Mesendoderm (in vitro differentiated cells): ENCODE measurements at regions not wholly inside any gene's neighbourhood (a gene's known extent, or its start where the extent isn't known, plus 50 kb on each side); places are given as distances from the start of the nearest gene placed in this dataset.

Source experiments
- DNase-seq: peaks from one replicate; pipeline ENCODE4 v3.0.0; 2013
- H2AK5ac ChIP-seq: 2 replicates; pipeline ENCODE4 v1.6.1; 2013; ENCODE audit warnings: low read length, inconsistent platforms
- H2BK120ac ChIP-seq: 2 replicates; pipeline ENCODE4 v1.6.1; 2013; ENCODE audit warnings: low read depth, mild to moderate bottlenecking, low read length, moderate library complexity, mixed read lengths
- H2BK15ac ChIP-seq: replicated peaks from 2 replicates; pipeline ENCODE4 v1.6.1; 2013; ENCODE audit warnings: low read depth, mild to moderate bottlenecking, moderate library complexity
- H2BK5ac ChIP-seq: 2 replicates; pipeline ENCODE4 v1.6.1; 2013; ENCODE audit warnings: low read length, inconsistent platforms
- H3K18ac ChIP-seq: 2 replicates; pipeline ENCODE4 v1.6.1; 2013; ENCODE audit warnings: mild to moderate bottlenecking, low read length, mixed read lengths
- H3K23ac ChIP-seq: one replicate; pipeline ENCODE4 v1.6.1; 2013; ENCODE audit warnings: low read length
- H3K27ac ChIP-seq: 2 replicates; pipeline ENCODE4 v1.5.1; 2013; ENCODE audit warnings: low read depth, mild to moderate bottlenecking, inconsistent platforms, low read length, moderate library complexity
- H3K27me3 ChIP-seq: 2 replicates; pipeline ENCODE4 v1.6.1; 2013; ENCODE audit warnings: low read length, control low read depth, mild to moderate bottlenecking, inconsistent platforms; ENCODE audit not compliant: insufficient read depth, poor library complexity
- H3K36me3 ChIP-seq: 2 replicates; pipeline ENCODE4 v1.6.1; 2013; ENCODE audit warnings: low read length, inconsistent platforms; ENCODE audit not compliant: control insufficient read depth, insufficient read depth
- H3K4ac ChIP-seq: one replicate; pipeline ENCODE4 v1.6.1; 2013; ENCODE audit warnings: low read depth, mild to moderate bottlenecking, low read length, moderate library complexity
- H3K4me1 ChIP-seq: 2 replicates; pipeline ENCODE4 v1.6.1; 2013; ENCODE audit warnings: low read depth, low read length, inconsistent platforms; ENCODE audit not compliant: control insufficient read depth
- H3K4me2 ChIP-seq: 2 replicates; pipeline ENCODE4 v1.6.1; 2013; ENCODE audit warnings: low read length
- H3K4me3 ChIP-seq: 2 replicates; pipeline ENCODE4 v1.5.1; 2013; ENCODE audit warnings: mild to moderate bottlenecking, low read length
- H3K56ac ChIP-seq: one replicate; pipeline ENCODE4 v1.6.1; 2013; ENCODE audit warnings: low read length
- H3K79me1 ChIP-seq: 2 replicates; pipeline ENCODE4 v1.6.1; 2013; ENCODE audit warnings: low read length, inconsistent platforms
- H3K79me2 ChIP-seq: 2 replicates; pipeline ENCODE4 v1.6.1; 2013; ENCODE audit warnings: mild to moderate bottlenecking, low read length; ENCODE audit not compliant: control insufficient read depth, insufficient read depth
- H3K9ac ChIP-seq: 2 replicates; pipeline ENCODE4 v1.6.1; 2013; ENCODE audit warnings: low read length, inconsistent platforms
- H4K5ac ChIP-seq: one replicate; pipeline ENCODE4 v1.6.1; 2013; ENCODE audit warnings: low read length
- H4K8ac ChIP-seq: one replicate; pipeline ENCODE4 v1.6.1; 2013; ENCODE audit warnings: low read depth, mild to moderate bottlenecking, control low read depth, low read length, moderate library complexity
- WGBS: extraction: QIAGEN DNeasy Blood & Tissue Kit; methylation state at CpG from one replicate; pipeline ENCODE4 v1.1.7; 2013; ENCODE audit warnings: low lambda C conversion rate, missing lambda C conversion rate; ENCODE audit not compliant: insufficient coverage; ENCODE audit errors: extremely low coverage; 5-methylcytosine and 5-hydroxymethylcytosine counted together

DNA sequence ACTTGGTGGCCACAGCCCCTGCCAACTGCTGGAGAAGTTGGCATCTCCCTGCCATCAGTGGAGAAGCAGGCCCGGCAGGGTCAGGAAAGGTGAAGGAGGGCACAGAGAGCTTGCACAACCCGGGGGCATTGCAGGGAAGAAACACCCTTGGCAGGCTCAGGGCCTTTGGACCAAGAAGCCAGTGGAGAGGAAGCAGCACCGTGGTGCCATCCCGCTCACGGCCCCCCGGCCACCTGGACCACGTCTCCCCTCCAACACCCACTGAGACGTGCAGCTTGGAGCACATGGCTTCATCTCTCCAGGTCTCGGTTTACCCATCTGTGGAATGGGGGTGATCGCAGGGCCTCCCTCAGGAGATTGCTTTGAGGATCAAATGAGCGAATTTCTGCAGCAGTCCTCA is 158.1 kb downstream of the RBFOX3 start:
- no peaks in the 10 kb centered on the region for H3K79me2 ChIP-seq
- no peak overlapping the region for H3K4me2 ChIP-seq
- H3K9ac ChIP-seq = no peak overlapping the region
- no CpG with 5 or more reads among the region's 11 CpGs for WGBS
- H3K4ac ChIP-seq = no peak overlapping the region
- no peak overlapping the region for H4K5ac ChIP-seq
- H3K36me3 ChIP-seq = no peaks in the 10 kb centered on the region
- no peak overlapping the region for H2BK15ac ChIP-seq
- H2AK5ac ChIP-seq = no peak overlapping the region
- no peak overlapping the region for H4K8ac ChIP-seq
- no peaks in the 10 kb centered on the region for H3K79me1 ChIP-seq
- no peaks in the 10 kb centered on the region for H3K27me3 ChIP-seq
- H3K27ac ChIP-seq = no peak overlapping the region
- H2BK5ac ChIP-seq = no peak overlapping the region
- H3K4me1 ChIP-seq = no peaks in the 10 kb centered on the region
- H3K23ac ChIP-seq = no peak overlapping the region
- no peak for DNase-seq
- H3K56ac ChIP-seq = no peak overlapping the region
- H3K18ac ChIP-seq = no peak overlapping the region
- H2BK120ac ChIP-seq = no peak overlapping the region
- no peak overlapping the region for H3K4me3 ChIP-seq

GRCh38 chr17:79451167-79451566 is 159.7 kb downstream of the RBFOX3 start:
- Histone ChIP-seq H3K27ac (no peak overlapping the region), H3K27me3 (no peaks in the 10 kb centered on the region), H3K4me3 (no peak overlapping the region), H3K36me3 (no peaks in the 10 kb centered on the region), H3K18ac (no peak overlapping the region), H3K23ac (no peak overlapping the region), H3K4me1 (no peaks in the 10 kb centered on the region), H3K79me2 (no peaks in the 10 kb centered on the region), H3K56ac (no peak overlapping the region), H3K4me2 (no peak overlapping the region), H2BK5ac (no peak overlapping the region), H3K4ac (no peak overlapping the region), H4K5ac (no peak overlapping the region), H4K8ac (no peak overlapping the region), H3K79me1 (no peaks in the 10 kb centered on the region), H2BK120ac (no peak overlapping the region), H3K9ac (no peak overlapping the region), H2BK15ac (no peak overlapping the region), H2AK5ac (no peak overlapping the region)
- no peak for DNase-seq
- WGBS = no CpG with 5 or more reads among the region's 7 CpGs

GRCh38 chr17:79446399-79447009 is 164.3 kb downstream of the RBFOX3 start:
- no peak for DNase-seq
- Histone ChIP-seq H2BK15ac (no peak overlapping the region), H3K23ac (no peak overlapping the region), H3K27me3 (no peaks in the 10 kb centered on the region), H3K79me2 (no peaks in the 10 kb centered on the region), H2BK120ac (no peak overlapping the region), H3K4ac (no peak overlapping the region), H4K8ac (no peak overlapping the region), H3K79me1 (no peaks in the 10 kb centered on the region), H3K18ac (no peak overlapping the region), H4K5ac (no peak overlapping the region), H3K9ac (no peak overlapping the region), H2BK5ac (no peak overlapping the region), H3K4me2 (no peak overlapping the region), H3K27ac (no peak overlapping the region), H3K4me1 (no peaks in the 10 kb centered on the region), H3K4me3 (no peak overlapping the region), H3K56ac (no peak overlapping the region), H3K36me3 (no peaks in the 10 kb centered on the region), H2AK5ac (no peak overlapping the region)
- WGBS = no CpG with 5 or more reads among the region's 12 CpGs

- Histone ChIP-seq H4K5ac (no peak overlapping the region), H4K8ac (no peak overlapping the region), H3K79me2 (no peaks in the 10 kb centered on the region), H3K27ac (no peak overlapping the region), H3K18ac (no peak overlapping the region), H3K56ac (no peak overlapping the region), H2AK5ac (no peak overlapping the region), H3K4me1 (no peaks in the 10 kb centered on the region), H3K27me3 (no peaks in the 10 kb centered on the region), H3K36me3 (no peaks in the 10 kb centered on the region), H3K79me1 (no peaks in the 10 kb centered on the region), H3K4me2 (no peak overlapping the region), H2BK15ac (no peak overlapping the region), H3K9ac (no peak overlapping the region), H3K23ac (no peak overlapping the region), H2BK120ac (no peak overlapping the region), H2BK5ac (no peak overlapping the region), H3K4ac (no peak overlapping the region), H3K4me3 (no peak overlapping the region)
- no peak for DNase-seq
- WGBS = no CpG with 5 or more reads among the region's 4 CpGs
Measured at GRCh38 chr17:79444198-79444597, 166.7 kb downstream of the RBFOX3 start.

DNA sequence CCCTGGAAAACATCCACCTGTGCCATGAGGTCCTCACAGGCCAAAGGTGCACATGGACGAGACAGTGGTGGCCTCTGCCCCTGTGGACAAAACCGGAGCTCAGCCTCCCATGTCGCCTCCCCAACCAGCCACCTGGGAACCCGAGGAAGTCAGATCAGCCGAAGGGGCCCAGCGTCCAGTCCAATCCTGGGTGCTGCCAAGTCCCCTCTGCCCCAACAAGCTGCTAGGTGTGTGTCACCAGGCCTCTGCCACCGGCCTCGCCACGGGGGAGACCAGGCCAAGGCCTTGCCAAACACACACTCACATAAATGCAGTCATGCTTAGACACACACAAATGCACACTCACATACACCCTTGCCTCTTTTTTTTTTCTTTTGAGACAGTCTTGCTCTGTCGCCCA is 167.8 kb downstream of the RBFOX3 start:
- Histone ChIP-seq H2BK120ac (no peak overlapping the region), H3K4me2 (no peak overlapping the region), H3K4me3 (no peak overlapping the region), H3K23ac (no peak overlapping the region), H4K8ac (no peak overlapping the region), H2AK5ac (no peak overlapping the region), H3K79me1 (no peaks in the 10 kb centered on the region), H2BK15ac (no peak overlapping the region), H4K5ac (no peak overlapping the region), H3K56ac (no peak overlapping the region), H3K18ac (no peak overlapping the region), H2BK5ac (no peak overlapping the region), H3K9ac (no peak overlapping the region), H3K27me3 (no peaks in the 10 kb centered on the region), H3K4ac (no peak overlapping the region), H3K79me2 (no peaks in the 10 kb centered on the region), H3K4me1 (no peaks in the 10 kb centered on the region), H3K36me3 (no peaks in the 10 kb centered on the region), H3K27ac (no peak overlapping the region)
- DNase-seq = no peak
- WGBS = no CpG with 5 or more reads among the region's 10 CpGs
